ENCODE measurements at regions not wholly inside any gene's neighbourhood (a gene's known extent, or its start where the extent isn't known, plus 50 kb on each side); places are given as distances from the start of the nearest gene placed in this dataset.
"Not testable (repeated sequence)": the region's sequence is repeated elsewhere in the genome, so short reads cannot be mapped to it uniquely, and the experiment has no call there.

DNA sequence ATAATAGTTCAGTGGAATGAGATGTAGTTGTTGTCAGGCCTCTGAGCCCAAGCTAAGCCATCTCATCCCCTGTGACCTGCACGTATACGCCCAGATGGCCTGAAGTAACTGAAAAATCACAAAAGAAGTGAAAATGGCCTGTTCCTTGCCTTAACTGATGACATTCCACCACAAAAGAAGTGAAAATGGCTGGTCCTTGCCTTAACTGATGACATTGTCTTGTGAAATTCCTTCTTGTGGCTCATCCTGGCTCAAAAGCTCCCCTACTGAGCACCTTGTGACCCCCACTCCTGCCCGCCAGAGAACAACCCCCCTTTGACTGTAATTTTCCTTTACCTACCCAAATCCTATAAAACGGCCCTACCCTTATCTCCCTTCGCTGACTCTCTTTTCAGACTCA, 361.4 kb upstream of the ARRDC3 start:
- TF ChIP-seq, protein P1, sequence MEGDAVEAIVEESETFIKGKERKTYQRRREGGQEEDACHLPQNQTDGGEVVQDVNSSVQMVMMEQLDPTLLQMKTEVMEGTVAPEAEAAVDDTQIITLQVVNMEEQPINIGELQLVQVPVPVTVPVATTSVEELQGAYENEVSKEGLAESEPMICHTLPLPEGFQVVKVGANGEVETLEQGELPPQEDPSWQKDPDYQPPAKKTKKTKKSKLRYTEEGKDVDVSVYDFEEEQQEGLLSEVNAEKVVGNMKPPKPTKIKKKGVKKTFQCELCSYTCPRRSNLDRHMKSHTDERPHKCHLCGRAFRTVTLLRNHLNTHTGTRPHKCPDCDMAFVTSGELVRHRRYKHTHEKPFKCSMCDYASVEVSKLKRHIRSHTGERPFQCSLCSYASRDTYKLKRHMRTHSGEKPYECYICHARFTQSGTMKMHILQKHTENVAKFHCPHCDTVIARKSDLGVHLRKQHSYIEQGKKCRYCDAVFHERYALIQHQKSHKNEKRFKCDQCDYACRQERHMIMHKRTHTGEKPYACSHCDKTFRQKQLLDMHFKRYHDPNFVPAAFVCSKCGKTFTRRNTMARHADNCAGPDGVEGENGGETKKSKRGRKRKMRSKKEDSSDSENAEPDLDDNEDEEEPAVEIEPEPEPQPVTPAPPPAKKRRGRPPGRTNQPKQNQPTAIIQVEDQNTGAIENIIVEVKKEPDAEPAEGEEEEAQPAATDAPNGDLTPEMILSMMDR (conservative IDR thresholded peaks at IDR 0.05; ENCODE audit: low read depth in 2 of 2), result not testable (repeated sequence)
- TF ChIP-seq EZH2 (IDR thresholded peaks at IDR 0.05; ENCODE audit: low read depth, unreplicated experiment); CREB1 (CRISPR knock-in tag; IDR thresholded peaks at IDR 0.05; ENCODE audit: low read depth): not testable (repeated sequence)

Measured in GM23338 (cell line).